ENCODE measurements at regions not wholly inside any gene's neighbourhood (a gene's known extent, or its start where the extent isn't known, plus 50 kb on each side); places are given as distances from the start of the nearest gene placed in this dataset.
A peak's percentile ranks its signal among the peaks of the same experiment; 100 is the strongest.

GRCh38 chr2:228374741-228375140 is 193.3 kb upstream of the SPHKAP start:
- Histone ChIP-seq H3K27ac (no peak overlapping the region), H3K27me3 (no peaks in the 10 kb centered on the region), H3K36me3 (no peaks in the 10 kb centered on the region), H3K9me3 (no peaks in the 10 kb centered on the region), H3K4me3 (no peak overlapping the region), H3K4me1 (no peaks in the 10 kb centered on the region)
- TF ChIP-seq, protein P1, sequence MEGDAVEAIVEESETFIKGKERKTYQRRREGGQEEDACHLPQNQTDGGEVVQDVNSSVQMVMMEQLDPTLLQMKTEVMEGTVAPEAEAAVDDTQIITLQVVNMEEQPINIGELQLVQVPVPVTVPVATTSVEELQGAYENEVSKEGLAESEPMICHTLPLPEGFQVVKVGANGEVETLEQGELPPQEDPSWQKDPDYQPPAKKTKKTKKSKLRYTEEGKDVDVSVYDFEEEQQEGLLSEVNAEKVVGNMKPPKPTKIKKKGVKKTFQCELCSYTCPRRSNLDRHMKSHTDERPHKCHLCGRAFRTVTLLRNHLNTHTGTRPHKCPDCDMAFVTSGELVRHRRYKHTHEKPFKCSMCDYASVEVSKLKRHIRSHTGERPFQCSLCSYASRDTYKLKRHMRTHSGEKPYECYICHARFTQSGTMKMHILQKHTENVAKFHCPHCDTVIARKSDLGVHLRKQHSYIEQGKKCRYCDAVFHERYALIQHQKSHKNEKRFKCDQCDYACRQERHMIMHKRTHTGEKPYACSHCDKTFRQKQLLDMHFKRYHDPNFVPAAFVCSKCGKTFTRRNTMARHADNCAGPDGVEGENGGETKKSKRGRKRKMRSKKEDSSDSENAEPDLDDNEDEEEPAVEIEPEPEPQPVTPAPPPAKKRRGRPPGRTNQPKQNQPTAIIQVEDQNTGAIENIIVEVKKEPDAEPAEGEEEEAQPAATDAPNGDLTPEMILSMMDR (IDR thresholded peaks at IDR 0.05) = no peak
- TF ChIP-seq EP300 (IDR thresholded peaks at IDR 0.05) (no peak), POLR2A (IDR thresholded peaks at IDR 0.05) (no peak), POLR2AphosphoS5 (IDR thresholded peaks at IDR 0.05) (no peak)
- intact Hi-C loops (cut with DNase I; ENCODE audit: low total_unique reads) = no loop called here
- 68 to 85% (median 77%) methylated on average over 3 of the region's 3 CpGs for WGBS, 5 donors
- DNase-seq = no peak

DNA sequence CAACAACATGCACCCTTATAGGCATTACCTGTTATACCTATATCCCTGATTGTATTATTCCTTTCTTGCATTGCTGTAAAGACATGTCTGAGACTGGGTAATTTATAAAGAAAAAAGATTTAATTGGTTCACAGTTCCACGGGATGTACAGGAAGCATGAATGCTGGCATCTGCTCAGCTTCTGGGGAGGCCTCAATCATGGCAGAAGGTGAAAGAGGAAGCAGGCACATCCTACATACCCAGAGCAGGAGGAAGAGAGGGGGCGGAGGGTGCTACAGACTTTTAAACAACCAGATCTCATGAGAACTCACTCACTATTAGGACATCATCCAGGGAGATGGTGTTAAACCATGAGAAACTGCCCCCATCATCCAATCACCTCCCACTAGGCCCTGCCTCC is 191.7 kb upstream of the SPHKAP start:
- Histone ChIP-seq H3K27me3 (no peaks in the 10 kb centered on the region), H3K4me3 (no peak overlapping the region), H3K36me3 (no peaks in the 10 kb centered on the region), H3K4me1 (no peaks in the 10 kb centered on the region), H3K27ac (no peak overlapping the region), H3K9me3 (no peaks in the 10 kb centered on the region)
- TF ChIP-seq EP300 (IDR thresholded peaks at IDR 0.05) (no peak), POLR2A (IDR thresholded peaks at IDR 0.05) (no peak), POLR2AphosphoS5 (IDR thresholded peaks at IDR 0.05) (no peak)
- TF ChIP-seq, protein P1 (IDR thresholded peaks at IDR 0.05) = no peak
- DNase-seq = no peak
- intact Hi-C loops (cut with DNase I; ENCODE audit: low total_unique reads) = no loop called here
- WGBS, 5 donors = 73 to 80% (median 76%) methylated on average over 2 of the region's 2 CpGs

- no peak for DNase-seq
- 77 to 100% (median 96%) methylated on average over 2 of the region's 2 CpGs for WGBS, 5 donors
- H3K27ac ChIP-seq = no peak overlapping the region
- no peaks in the 10 kb centered on the region for H3K9me3 ChIP-seq
- H3K27me3 ChIP-seq = no peaks in the 10 kb centered on the region
- TF ChIP-seq POLR2A (IDR thresholded peaks at IDR 0.05) = no peak
- no peaks in the 10 kb centered on the region for H3K4me1 ChIP-seq
- intact Hi-C loops (cut with DNase I; ENCODE audit: low total_unique reads) = no loop called here
- H3K4me3 ChIP-seq = no peak overlapping the region
- no peaks in the 10 kb centered on the region for H3K36me3 ChIP-seq
Measured at GRCh38 chr2:228372212-228372611, 190.7 kb upstream of the SPHKAP start.

GRCh38 chr2:228369400-228370031 is 188.0 kb upstream of the SPHKAP start:
- no peak overlapping the region for H3K4me3 ChIP-seq
- H3K9me3 ChIP-seq = no peaks in the 10 kb centered on the region
- WGBS, 5 donors = 81 to 93% (median 86%) methylated on average over 5 of the region's 5 CpGs
- DNase-seq = no peak
- TF ChIP-seq EP300 (IDR thresholded peaks at IDR 0.05) = no peak
- TF ChIP-seq, protein P1 (IDR thresholded peaks at IDR 0.05) = no peak
- no peak for TF ChIP-seq POLR2A (IDR thresholded peaks at IDR 0.05)
- no peak for TF ChIP-seq POLR2AphosphoS5 (IDR thresholded peaks at IDR 0.05)
- H3K27ac ChIP-seq = no peak overlapping the region
- H3K36me3 ChIP-seq = no peaks in the 10 kb centered on the region
- H3K27me3 ChIP-seq = no peaks in the 10 kb centered on the region
- intact Hi-C loops (cut with DNase I; ENCODE audit: low total_unique reads) = no loop called here
- no peaks in the 10 kb centered on the region for H3K4me1 ChIP-seq

DNA sequence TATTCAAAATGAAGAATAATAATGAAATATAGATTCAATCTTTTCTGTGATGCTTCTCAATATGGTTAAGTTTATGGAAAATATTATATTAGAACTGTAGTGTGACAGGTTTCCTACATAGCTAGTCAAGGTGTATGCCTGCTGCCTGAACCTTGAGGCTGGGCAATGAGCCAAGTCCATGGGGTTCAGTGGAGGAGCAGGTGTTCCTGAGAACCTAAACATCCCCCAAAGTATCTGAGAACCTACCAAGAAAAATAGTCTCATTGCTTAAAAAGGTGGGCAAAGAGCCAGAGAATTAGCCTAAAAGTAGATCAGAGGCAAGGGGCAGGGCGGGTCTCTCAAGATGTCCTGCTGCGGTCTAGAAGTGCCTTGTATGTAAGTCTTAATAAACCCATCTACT is 185.9 kb upstream of the SPHKAP start:
- H3K27ac ChIP-seq = no peak overlapping the region
- H3K4me1 ChIP-seq = no peaks in the 10 kb centered on the region
- no peak overlapping the region for H3K4me3 ChIP-seq
- intact Hi-C loops (cut with DNase I; ENCODE audit: low total_unique reads) = no loop called here
- WGBS, 5 donors = 74 to 86% (median 79%) methylated on average over 2 of the region's 2 CpGs
- H3K27me3 ChIP-seq = no peaks in the 10 kb centered on the region
- TF ChIP-seq, protein P1 (IDR thresholded peaks at IDR 0.05) = no peak
- TF ChIP-seq POLR2A (IDR thresholded peaks at IDR 0.05) (no peak), EP300 (IDR thresholded peaks at IDR 0.05) (no peak), POLR2AphosphoS5 (IDR thresholded peaks at IDR 0.05) (no peak)
- H3K36me3 ChIP-seq = no peaks in the 10 kb centered on the region
- peak in 1 of 2 donors; percentile 8 for DNase-seq
- H3K9me3 ChIP-seq = no peaks in the 10 kb centered on the region

Data from stomach (tissue), 8 donors.